HG03095 (cell line): ENCODE measurements at regions not wholly inside any gene's neighbourhood (a gene's known extent, or its start where the extent isn't known, plus 50 kb on each side); places are given as distances from the start of the nearest gene placed in this dataset.
A peak's percentile ranks its signal among the peaks of the same experiment; 100 is the strongest.

ENCODE experiments used
- ATAC-seq: cut with Tn5 transposase; IDR thresholded peaks from one replicate; pipeline ENCODE4 v1.9.1; 2021; ENCODE audit warnings: moderate library complexity; ENCODE audit not compliant: unreplicated experiment

GRCh38 chr14:71201840-71202239 lies 294.6 kb downstream of the PCNX1 start:
- ATAC-seq: no peak

DNA sequence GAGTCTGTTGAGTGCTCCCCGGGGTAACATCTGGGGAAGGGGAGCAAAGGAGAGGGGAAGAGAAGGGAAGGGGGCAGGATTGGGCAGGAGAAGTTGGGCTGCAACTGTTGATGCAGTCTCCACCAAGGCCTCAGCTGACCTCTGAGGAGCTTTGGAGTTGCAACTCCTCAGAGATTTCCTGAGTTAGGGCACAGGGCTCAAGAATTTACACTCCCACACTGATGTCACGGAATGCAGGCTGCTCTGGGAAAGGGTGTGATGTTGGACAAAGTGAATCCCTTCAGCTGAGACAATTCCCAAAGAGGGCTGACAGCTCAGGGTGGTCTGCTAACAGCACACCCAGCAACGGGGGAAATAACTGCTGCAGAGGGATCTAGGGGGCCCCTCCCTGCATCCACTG lies 295.6 kb downstream of the PCNX1 start:
- ATAC-seq: no peak

DNA sequence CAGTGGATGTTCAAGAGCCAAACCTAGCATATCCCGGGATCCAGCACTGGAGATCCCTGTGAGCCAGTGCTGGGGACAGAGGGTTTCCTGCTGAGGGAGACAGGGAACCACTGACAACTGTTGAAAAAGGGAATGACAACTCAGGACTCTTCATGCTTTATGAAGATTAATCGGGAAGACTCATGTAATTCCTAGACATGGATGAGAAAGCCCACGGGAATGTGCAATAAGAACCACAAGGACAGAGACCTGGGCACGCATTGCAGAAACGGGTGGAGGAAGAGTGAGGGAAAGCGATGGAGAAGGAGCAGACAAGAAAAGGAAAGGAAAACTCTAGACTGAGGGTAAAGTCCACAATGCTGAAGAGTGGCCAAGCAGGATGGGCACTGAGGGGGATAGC lies 296.0 kb downstream of the PCNX1 start:
- ATAC-seq: no peak

DNA sequence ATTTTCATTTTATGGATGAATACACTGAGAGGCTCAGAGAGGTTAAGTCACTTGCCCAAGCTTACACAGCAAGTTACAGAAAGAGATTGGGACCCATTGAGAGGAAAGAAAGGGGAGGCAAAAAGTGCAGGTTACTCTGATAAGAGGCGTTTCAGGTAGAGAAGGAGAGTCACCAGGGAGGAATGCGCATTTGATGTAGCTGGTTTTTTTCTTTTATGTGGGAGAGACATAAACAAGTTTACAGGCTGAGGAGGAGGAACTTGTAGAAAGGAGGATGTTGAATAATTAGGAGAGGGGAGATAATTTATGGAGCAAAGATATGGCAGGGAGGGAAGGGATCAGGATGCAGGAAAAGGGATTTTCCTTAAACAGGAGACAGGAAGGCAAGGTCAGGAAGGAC lies 297.0 kb downstream of the PCNX1 start:
- ATAC-seq: no peak

- no peak for ATAC-seq
These were observed 297.5 kb downstream of the PCNX1 start for GRCh38 chr14:71204768-71205167.

DNA sequence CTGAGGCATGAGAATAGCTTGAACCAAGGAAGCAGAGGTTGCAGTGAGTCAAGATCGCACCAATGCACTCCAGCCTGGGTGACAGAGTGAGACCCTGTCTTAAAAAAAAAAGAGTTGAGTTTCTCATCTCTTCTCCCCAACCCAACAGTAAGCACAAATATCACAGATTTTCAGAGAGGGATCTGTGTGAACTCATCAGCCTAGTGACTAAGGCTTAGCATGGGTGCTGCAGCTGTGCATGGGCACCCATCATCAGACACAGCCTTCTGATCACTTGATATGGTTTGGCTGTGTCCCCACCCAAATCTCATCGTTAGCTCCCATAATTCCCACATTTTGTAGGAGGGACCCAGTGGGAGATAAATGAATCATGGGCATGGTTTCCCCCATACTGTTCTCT lies 298.9 kb downstream of the PCNX1 start:
- ATAC-seq: no peak

DNA sequence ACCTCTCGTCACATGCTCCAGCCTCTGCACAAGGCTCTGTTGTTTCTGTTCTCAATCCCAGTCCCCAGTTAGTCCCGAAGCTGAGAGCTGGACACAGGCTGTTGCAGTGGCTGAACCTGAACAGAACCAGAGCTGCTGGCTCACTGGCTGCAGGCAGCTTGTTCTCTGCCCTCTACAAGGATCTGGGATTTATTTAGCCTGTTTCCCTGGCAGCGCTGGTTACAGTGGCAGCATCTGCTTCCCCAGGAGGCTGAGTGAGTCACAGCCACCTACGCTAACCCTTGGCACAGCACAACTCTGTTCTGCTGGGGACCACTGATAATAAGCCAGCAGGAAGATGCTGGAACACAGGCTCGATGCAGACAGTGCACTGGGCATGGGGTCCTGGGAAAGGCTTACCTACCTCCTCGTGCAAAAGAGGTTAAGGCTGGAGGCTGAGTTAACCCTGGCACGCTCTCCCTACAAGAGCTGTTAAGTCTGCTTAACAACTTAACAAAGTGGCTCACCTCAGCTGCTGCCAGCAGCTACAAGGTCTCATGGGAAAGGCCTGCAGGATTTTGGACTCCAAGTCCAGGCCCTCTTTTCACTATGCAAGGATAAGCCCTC lies 299.6 kb downstream of the PCNX1 start:
- no peak for ATAC-seq

DNA sequence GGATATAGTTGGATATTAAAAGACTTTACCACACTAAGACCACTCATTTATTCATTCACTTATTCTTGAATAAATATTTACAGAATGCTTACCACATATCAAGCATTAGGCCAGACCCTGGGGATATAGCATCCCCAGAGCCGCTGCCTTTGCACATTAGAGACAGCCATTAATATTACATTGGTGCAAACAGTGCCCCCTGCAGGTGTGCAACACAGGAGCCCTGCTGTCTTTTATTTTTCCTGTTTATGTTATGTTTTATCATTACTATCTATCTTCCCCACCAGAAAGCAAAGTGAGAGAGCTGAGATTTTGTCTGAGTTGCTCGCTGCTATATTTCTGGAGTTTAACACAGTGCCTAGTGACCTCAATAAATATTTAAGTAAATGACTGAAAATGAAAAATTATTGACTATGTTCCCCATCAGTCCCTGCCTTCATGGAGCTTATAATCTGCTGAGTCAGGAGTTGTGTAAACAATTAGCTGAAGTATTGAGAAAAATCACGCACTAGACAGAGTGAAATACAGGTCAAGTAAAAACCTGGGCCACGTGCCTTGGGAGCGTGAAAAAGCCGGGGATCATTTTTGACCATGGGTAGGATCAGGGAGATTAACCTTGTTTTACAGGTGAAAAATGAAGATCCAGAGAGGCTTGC lies 301.6 kb downstream of the PCNX1 start:
- ATAC-seq: no peak

DNA sequence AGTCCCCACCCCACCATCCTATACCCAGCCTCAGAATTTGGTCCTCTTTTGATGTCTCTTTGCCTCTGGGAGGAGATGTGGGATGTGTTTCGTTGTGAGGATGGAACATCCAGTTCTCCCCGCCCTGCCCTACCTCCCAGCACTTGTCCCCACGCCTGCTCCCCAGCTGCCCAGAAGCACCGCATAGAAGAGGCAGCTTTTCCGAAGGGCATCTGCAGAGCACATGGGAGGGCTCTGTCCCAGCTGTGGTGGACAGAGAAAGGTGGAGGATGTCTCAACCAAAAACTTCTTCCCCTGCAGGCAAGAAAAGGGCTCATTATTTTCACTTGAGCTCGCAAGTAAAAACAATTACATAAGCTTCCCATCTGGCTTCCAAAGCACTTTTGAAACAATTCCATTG lies 302.6 kb downstream of the PCNX1 start:
- no peak for ATAC-seq

DNA sequence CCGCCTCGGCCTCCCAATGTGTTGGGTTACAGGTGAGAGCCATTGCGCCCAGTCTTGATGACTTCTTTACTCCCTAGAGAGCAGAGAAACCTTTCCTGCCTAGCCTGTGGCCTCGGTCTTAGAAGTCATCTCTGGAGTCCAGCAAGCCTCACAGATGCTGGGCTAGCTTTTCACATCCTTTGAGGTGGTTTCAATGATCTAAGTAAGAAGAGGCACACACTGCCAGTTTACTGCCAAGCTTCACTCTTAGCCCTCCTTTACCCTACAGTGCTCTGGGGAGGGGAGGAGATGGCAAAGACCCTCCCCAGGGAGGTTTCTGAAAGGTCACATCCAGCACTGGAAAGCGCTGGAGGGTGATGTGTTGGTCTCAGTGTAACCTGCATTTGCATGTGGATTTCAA lies 304.8 kb downstream of the PCNX1 start:
- ATAC-seq: no peak

DNA sequence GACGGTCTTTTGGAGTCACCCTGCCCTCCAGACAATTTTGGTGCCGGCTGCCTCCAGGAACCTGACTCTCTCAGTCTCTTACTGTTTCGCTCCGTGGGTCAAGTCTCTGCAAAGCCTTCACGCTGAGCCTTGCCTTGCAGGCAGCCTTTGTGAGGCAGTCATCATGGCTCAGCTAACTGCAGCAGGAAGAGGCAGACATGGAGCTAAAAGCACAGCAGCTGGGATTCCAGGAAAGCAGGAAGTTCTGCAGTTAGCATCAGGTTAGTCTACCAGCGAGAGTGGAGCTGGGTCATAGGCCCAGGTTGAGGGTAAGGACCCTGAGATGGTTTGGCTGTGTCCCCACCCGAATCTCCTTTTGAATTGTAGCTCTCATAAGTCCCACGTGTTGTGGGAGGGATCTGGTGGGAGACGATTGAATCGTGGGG lies 305.4 kb downstream of the PCNX1 start:
- no peak for ATAC-seq

GRCh38 chr14:71214241-71214640 lies 307.0 kb downstream of the PCNX1 start:
- ATAC-seq: no peak

- ATAC-seq: no peak
These were observed 313.2 kb downstream of the PCNX1 start for GRCh38 chr14:71220462-71220861.

DNA sequence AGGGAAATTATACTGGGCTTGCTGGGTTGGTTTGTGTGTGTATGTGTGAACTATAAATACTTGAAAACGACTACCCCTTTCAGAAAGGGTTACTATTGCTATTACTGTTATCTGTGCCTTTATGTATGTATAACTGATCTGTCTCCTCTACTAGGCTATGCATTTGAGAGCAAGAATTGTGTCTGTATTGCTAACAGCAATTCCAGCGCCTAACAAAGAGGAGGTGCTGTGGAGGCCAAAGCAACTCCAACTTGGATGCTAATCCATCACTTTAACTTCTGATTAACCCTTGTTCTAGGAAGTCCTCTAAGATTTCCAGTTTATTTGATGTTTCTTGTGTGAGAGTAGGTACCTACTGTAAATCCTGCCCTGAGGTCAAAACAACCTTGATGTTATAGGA lies 313.9 kb downstream of the PCNX1 start:
- ATAC-seq: no peak

GRCh38 chr14:71225113-71225512 lies 317.9 kb downstream of the PCNX1 start:
- no peak for ATAC-seq

- ATAC-seq: no peak
These were observed 321.5 kb downstream of the PCNX1 start for GRCh38 chr14:71228711-71229110.

DNA sequence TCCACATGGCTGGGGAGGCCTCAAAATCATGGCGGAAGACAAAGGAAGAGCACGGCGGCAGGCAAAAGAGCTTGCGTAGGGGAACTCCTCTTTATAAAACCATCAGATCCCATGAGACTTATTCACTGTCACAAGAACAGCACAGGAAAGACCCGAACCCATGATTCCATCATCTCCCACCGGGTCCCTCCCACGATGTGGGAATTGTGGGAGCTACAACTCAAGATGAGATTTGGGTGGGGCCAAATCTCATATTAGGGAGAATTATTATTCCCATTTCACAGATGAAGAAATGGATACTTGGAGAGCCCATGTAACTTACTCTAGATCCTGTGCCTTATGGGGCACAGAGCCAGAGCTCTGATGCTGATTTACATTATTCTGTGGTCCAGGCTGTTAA lies 322.6 kb downstream of the PCNX1 start:
- ATAC-seq: no peak

DNA sequence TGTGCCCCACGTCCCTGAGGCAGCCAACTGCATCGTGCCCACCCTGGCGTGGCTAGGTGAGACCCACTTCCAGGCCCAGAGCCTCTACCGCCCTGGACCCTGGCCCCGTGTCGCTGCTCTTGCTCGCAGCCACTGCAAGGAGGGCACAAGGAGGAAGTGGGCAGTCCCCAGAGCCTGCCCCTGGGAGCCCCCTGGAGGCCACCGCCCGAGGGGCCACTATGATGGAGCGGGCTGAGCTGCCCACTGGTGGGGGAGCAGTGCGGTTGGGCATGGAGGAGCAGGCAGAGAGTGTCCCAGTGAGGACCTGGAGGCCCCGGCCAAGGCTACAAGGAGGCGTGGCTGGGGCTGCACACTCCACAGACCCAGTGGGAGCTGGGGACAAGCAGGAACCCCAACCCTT lies 323.6 kb downstream of the PCNX1 start:
- ATAC-seq: no peak

GRCh38 chr14:71231521-71232393 lies 324.5 kb downstream of the PCNX1 start:
- peak; percentile 60 for ATAC-seq

DNA sequence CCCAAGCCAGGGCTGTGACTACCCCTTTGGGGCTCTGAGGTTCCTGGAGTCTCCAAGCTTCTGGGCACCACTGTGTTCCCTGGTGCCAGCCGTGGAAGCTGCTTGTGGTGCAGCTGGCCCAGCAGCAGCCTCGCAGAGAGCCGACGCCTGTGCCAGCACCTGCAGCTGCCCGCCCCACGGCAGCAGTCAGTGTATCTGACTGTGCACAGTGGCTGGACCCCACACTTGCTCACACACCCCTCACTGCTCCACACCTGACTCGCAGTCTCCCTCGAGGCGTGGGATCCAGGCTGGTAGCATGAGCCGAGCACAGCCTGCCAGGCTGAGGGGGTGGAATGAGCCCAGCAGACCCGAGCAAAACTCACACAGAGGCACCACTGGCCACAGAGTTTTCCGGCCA lies 325.2 kb downstream of the PCNX1 start:
- no peak for ATAC-seq

- no peak for ATAC-seq
These were observed 328.6 kb downstream of the PCNX1 start for GRCh38 chr14:71235875-71236274.

DNA sequence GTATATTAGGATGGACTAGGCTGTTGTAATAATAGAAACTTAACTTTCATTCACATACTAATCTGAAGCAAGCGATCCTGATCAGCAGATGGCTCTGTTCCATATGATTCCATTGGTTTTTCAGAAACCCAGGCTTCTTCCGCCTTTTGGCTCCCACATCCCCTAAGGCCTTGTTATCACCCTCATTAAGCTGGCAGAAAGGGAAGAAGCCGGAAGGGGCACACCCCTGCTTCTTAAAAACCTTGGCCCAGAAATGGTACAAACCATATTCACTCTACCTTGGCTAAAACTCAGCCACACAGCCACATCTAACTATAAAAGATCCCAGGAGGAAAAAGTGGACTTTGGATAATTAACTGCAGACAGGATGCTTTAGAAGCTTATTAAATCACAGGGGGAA lies 329.2 kb downstream of the PCNX1 start:
- no peak for ATAC-seq
